Upper lobe of right lung (tissue), 1 donor: ENCODE measurements at regions not wholly inside any gene's neighbourhood (a gene's known extent, or its start where the extent isn't known, plus 50 kb on each side); places are given as distances from the start of the nearest gene placed in this dataset.

Experiments
- ATAC-seq: fragments of 200-7000 bp; cut with Tn5 transposase; one replicate; pipeline ENCODE4 v1.9.1; 2020; ENCODE audit warnings: mild to moderate bottlenecking, moderate library complexity
- DNase-seq: peaks from one replicate; pipeline ENCODE4 v3.0.0-alpha.2; 2020
- H3K27ac ChIP-seq: fragments of 200-600 bp; one replicate; pipeline ENCODE4 v1.8.0; 2022
- H3K27me3 ChIP-seq: fragments of 200-600 bp; one replicate; pipeline ENCODE4 v1.8.0; 2022; ENCODE audit warnings: mild to moderate bottlenecking
- H3K36me3 ChIP-seq: fragments of 200-600 bp; one replicate; pipeline ENCODE4 v1.8.0; 2022
- H3K4me1 ChIP-seq: fragments of 200-600 bp; one replicate; pipeline ENCODE4 v1.8.0; 2022
- H3K4me3 ChIP-seq: fragments of 200-600 bp; one replicate; pipeline ENCODE4 v1.8.0; 2022; ENCODE audit warnings: mild to moderate bottlenecking
- H3K9me3 ChIP-seq: fragments of 200-600 bp; one replicate; pipeline ENCODE4 v1.8.0; 2022
- CTCF ChIP-seq: fragments of 200-600 bp; IDR thresholded peaks from one replicate; pipeline ENCODE4 v1.8.0; 2022; ENCODE audit warnings: antibody characterized with exemption
- intact Hi-C: fragments of 100-400 bp; cut with DNase I; formaldehyde crosslinking; loops from one replicate; pipeline ENCODE4 v1.11.0; 2022
- donor health status: DM: no; HTN: yes; CAD: no; lungs with severe emphysema.

GRCh38 chr18:37640504-37640903 is 74.9 kb upstream of the CELF4 start:
- intact Hi-C loops, result no loop called here
- no peak for TF ChIP-seq CTCF

GRCh38 chr18:37639846-37640245 is 74.2 kb upstream of the CELF4 start:
- Histone ChIP-seq H3K9me3 (peaks cover 8% of the 10 kb centered on the region), H3K4me3 (no peak overlapping the region), H3K27ac (no peak overlapping the region), H3K36me3 (no peaks in the 10 kb centered on the region), H3K27me3 (no peaks in the 10 kb centered on the region), H3K4me1 (no peaks in the 10 kb centered on the region)
- TF ChIP-seq CTCF, result no peak
- no peak for DNase-seq
- intact Hi-C loops, result no loop called here
- no peak for ATAC-seq

More at GRCh38 chr18:37640504-37640903, 74.9 kb upstream of the CELF4 start:
- Histone ChIP-seq H3K27me3 (no peaks in the 10 kb centered on the region), H3K4me1 (no peaks in the 10 kb centered on the region), H3K27ac (no peak overlapping the region), H3K36me3 (no peaks in the 10 kb centered on the region), H3K4me3 (no peak overlapping the region), H3K9me3 (peaks cover 8% of the 10 kb centered on the region)
- DNase-seq (no peak), ATAC-seq (no peak)

- ATAC-seq (no peak), DNase-seq (no peak)
- no peak overlapping the region for H3K4me3 ChIP-seq
- no peak for TF ChIP-seq CTCF
- intact Hi-C loops, result no loop called here
- H3K27ac ChIP-seq, result no peak overlapping the region
- no peaks in the 10 kb centered on the region for H3K9me3 ChIP-seq
- H3K36me3 ChIP-seq, result no peaks in the 10 kb centered on the region
- H3K4me1 ChIP-seq, result no peaks in the 10 kb centered on the region
- H3K27me3 ChIP-seq, result no peaks in the 10 kb centered on the region
Measured at GRCh38 chr18:37637478-37637850, 71.9 kb upstream of the CELF4 start.

GRCh38 chr18:37636831-37637477 is 71.4 kb upstream of the CELF4 start:
- intact Hi-C loops, result no loop called here
- no peak overlapping the region for H3K4me3 ChIP-seq

GRCh38 chr18:37634516-37634915 is 68.9 kb upstream of the CELF4 start:
- Histone ChIP-seq H3K27ac (no peak overlapping the region), H3K4me1 (no peaks in the 10 kb centered on the region), H3K27me3 (no peaks in the 10 kb centered on the region), H3K9me3 (no peaks in the 10 kb centered on the region), H3K4me3 (no peak overlapping the region), H3K36me3 (no peaks in the 10 kb centered on the region)
- TF ChIP-seq CTCF, result no peak
- ATAC-seq (no peak), DNase-seq (no peak)
- intact Hi-C loops, result no loop called here

More at GRCh38 chr18:37636831-37637477, 71.4 kb upstream of the CELF4 start:
- no peaks in the 10 kb centered on the region for H3K27me3 ChIP-seq
- no peak overlapping the region for H3K27ac ChIP-seq
- no peaks in the 10 kb centered on the region for H3K4me1 ChIP-seq
- DNase-seq (no peak), ATAC-seq (no peak)
- no peak for TF ChIP-seq CTCF
- H3K36me3 ChIP-seq, result no peaks in the 10 kb centered on the region
- H3K9me3 ChIP-seq, result no peaks in the 10 kb centered on the region

- no peaks in the 10 kb centered on the region for H3K9me3 ChIP-seq
- DNase-seq (no peak), ATAC-seq (no peak)
- TF ChIP-seq CTCF, result no peak
- H3K27ac ChIP-seq, result no peak overlapping the region
- intact Hi-C loops, result no loop called here
- no peaks in the 10 kb centered on the region for H3K4me1 ChIP-seq
- no peaks in the 10 kb centered on the region for H3K27me3 ChIP-seq
- H3K36me3 ChIP-seq, result no peaks in the 10 kb centered on the region
- no peak overlapping the region for H3K4me3 ChIP-seq
Measured at GRCh38 chr18:37631422-37631821, 65.8 kb upstream of the CELF4 start.
